GM12878 (cell line): ENCODE measurements at regions not wholly inside any gene's neighbourhood (a gene's known extent, or its start where the extent isn't known, plus 50 kb on each side); places are given as distances from the start of the nearest gene placed in this dataset.

Experiments used
- CBFB ChIP-seq: IDR thresholded peaks from 2 replicates; pipeline ENCODE4 v1.6.1; 2016; ENCODE audit warnings: antibody characterized with exemption, low read depth
- CBX3 ChIP-seq: fragments of 200-600 bp; sonication (generic); IDR thresholded peaks from 2 replicates; pipeline ENCODE4 v1.6.1; 2016; ENCODE audit warnings: low read depth, borderline replicate concordance
- CTCF ChIP-seq, 3 experiments: IDR thresholded peaks in 2 of 3; conservative IDR thresholded peaks in 1 of 3; 2 replicates each; pipeline ENCODE4 v1.5.1; 2011; ENCODE audit warnings: low read depth in 3 of 3, low read length in 3 of 3, mild to moderate bottlenecking in 3 of 3, control low read depth in 2 of 3, moderate library complexity in 2 of 3, inconsistent platforms in 1 of 3, mixed read lengths in 1 of 3; ENCODE audit not compliant: control insufficient read depth in 2 of 3, insufficient read depth in 1 of 3; ENCODE audit errors: extremely low read depth in 1 of 3
- EED ChIP-seq: sonication (generic); IDR thresholded peaks from 2 replicates; pipeline ENCODE4 v1.6.1; 2016; ENCODE audit warnings: antibody characterized with exemption, low read depth
- GATAD2B ChIP-seq: fragments of 450-650 bp; conservative IDR thresholded peaks from 2 replicates; pipeline ENCODE4 v1.6.1; 2017; ENCODE audit warnings: low read depth, mild to moderate bottlenecking, moderate library complexity
- LARP7 ChIP-seq: fragments of 450-650 bp; IDR thresholded peaks from 2 replicates; pipeline ENCODE4 v1.6.1; 2017; ENCODE audit warnings: mild to moderate bottlenecking
- MEF2A ChIP-seq: IDR thresholded peaks from 2 replicates; pipeline ENCODE4 v1.6.1; 2011; ENCODE audit warnings: low read depth, mild to moderate bottlenecking, low read length, moderate library complexity; ENCODE audit not compliant: insufficient read depth
- MTA3 ChIP-seq: IDR thresholded peaks from 2 replicates; pipeline ENCODE4 v1.6.1; 2012; ENCODE audit warnings: low read length, inconsistent platforms, borderline replicate concordance
- MYB ChIP-seq: fragments of 150-350 bp; IDR thresholded peaks from 2 replicates; pipeline ENCODE4 v1.6.1; 2014; ENCODE audit warnings: mild to moderate bottlenecking, low read depth, low read length, borderline replicate concordance
- POLR2AphosphoS5 ChIP-seq: IDR thresholded peaks from 2 replicates; pipeline ENCODE4 v1.6.1; 2011; ENCODE audit warnings: mild to moderate bottlenecking, low read length, inconsistent platforms
- POU2F2 ChIP-seq: IDR thresholded peaks from 3 replicates; pipeline ENCODE4 v1.6.1; 2011; ENCODE audit warnings: low read depth, mild to moderate bottlenecking, low read length, borderline replicate concordance
- RCOR1 ChIP-seq: conservative IDR thresholded peaks from 2 replicates; pipeline ENCODE4 v1.6.1; 2012; ENCODE audit warnings: low read depth, low read length, improper control_type of control experiment
- STAT3 ChIP-seq: IDR thresholded peaks from 2 replicates; pipeline ENCODE4 v1.6.1; 2011; ENCODE audit warnings: low read depth, low read length, improper control_type of control experiment
- TCF12 ChIP-seq: IDR thresholded peaks from 2 replicates; pipeline ENCODE4 v1.6.1; 2011; ENCODE audit warnings: low read depth, mild to moderate bottlenecking, low read length
- USF2 ChIP-seq: IDR thresholded peaks from 2 replicates; pipeline ENCODE4 v1.6.1; 2011; ENCODE audit warnings: low read depth, low read length, improper control_type of control experiment, borderline replicate concordance
- YY1 ChIP-seq: IDR thresholded peaks from 2 replicates; pipeline ENCODE4 v1.6.1; 2011; ENCODE audit warnings: low read depth, mild to moderate bottlenecking, low read length
- TF ChIP-seq, protein P1 (sequence below): fragments of 450-650 bp; formaldehyde crosslinking; IDR thresholded peaks from 2 replicates; pipeline ENCODE4 v1.4.0; 2022; ENCODE audit warnings: mild to moderate bottlenecking, moderate library complexity
- TF ChIP-seq, protein P2 (sequence below): fragments of 450-650 bp; conservative IDR thresholded peaks from 2 replicates; pipeline ENCODE4 v1.6.1; 2017; ENCODE audit warnings: mild to moderate bottlenecking, moderate library complexity

DNA sequence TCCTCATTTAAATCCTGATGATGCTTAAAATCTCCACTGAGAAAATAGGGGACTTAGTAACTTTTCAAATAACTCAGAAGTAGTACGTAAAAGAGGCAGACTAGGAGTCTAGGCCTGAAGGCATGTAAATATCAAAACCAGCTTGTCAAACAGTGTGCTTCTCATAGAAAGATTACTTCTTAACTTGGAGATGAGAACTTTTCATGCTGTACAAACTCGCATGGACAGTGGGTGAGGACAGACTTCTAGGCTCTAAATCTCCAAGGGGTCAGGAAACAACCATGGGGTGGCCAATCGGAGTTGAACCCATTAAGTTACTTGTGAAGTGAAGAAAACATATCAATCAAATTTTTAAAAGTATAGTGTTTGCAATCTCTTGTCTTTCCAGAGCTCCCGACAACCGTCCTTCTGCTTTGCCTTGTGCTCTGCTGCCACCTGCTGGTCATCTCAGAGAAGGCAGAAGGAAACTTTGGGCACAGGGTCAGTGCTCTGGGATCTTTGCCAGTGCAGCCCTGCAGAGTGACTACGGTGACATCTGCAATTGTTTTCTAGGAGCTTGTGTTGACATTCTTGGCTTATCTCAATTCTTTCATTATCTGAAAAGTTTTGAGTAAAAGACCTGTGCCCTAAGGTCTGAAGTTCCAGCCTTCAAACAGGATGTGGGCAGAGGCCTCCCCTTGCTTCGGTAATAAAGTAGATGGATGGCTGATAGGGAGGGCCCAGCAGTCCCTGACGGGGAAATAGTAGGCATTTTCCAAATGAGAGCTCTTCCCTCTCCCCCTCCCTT is 105.1 kb upstream of the PDE4B start (continued):
- TF ChIP-seq, protein P1, sequence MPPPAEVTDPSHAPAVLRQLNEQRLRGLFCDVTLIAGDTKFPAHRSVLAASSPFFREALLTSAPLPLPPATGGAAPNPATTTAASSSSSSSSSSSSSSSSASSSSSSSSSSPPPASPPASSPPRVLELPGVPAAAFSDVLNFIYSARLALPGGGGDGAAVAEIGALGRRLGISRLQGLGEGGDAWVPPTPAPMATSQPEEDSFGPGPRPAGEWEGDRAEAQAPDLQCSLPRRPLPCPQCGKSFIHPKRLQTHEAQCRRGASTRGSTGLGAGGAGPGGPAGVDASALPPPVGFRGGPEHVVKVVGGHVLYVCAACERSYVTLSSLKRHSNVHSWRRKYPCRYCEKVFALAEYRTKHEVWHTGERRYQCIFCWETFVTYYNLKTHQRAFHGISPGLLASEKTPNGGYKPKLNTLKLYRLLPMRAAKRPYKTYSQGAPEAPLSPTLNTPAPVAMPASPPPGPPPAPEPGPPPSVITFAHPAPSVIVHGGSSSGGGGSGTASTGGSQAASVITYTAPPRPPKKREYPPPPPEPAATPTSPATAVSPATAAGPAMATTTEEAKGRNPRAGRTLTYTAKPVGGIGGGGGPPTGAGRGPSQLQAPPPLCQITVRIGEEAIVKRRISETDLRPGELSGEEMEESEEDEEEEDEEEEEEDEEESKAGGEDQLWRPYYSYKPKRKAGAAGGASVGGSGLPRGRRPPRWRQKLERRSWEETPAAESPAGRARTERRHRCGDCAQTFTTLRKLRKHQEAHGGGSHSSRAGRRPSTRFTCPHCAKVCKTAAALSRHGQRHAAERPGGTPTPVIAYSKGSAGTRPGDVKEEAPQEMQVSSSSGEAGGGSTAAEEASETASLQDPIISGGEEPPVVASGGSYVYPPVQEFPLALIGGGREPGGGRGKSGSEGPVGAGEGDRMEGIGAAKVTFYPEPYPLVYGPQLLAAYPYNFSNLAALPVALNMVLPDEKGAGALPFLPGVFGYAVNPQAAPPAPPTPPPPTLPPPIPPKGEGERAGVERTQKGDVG = no peak
- no peak for TF ChIP-seq MTA3
- TF ChIP-seq YY1 = peak; percentile 49; the same call in 1 of the 2 replicates
- TF ChIP-seq USF2 = no peak
- TF ChIP-seq, protein P2, sequence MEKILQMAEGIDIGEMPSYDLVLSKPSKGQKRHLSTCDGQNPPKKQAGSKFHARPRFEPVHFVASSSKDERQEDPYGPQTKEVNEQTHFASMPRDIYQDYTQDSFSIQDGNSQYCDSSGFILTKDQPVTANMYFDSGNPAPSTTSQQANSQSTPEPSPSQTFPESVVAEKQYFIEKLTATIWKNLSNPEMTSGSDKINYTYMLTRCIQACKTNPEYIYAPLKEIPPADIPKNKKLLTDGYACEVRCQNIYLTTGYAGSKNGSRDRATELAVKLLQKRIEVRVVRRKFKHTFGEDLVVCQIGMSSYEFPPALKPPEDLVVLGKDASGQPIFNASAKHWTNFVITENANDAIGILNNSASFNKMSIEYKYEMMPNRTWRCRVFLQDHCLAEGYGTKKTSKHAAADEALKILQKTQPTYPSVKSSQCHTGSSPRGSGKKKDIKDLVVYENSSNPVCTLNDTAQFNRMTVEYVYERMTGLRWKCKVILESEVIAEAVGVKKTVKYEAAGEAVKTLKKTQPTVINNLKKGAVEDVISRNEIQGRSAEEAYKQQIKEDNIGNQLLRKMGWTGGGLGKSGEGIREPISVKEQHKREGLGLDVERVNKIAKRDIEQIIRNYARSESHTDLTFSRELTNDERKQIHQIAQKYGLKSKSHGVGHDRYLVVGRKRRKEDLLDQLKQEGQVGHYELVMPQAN = no peak
- TF ChIP-seq MYB = no peak
- TF ChIP-seq LARP7 = no peak
- no peak for TF ChIP-seq STAT3
- no peak for TF ChIP-seq TCF12
- TF ChIP-seq POU2F2 = no peak
- no peak for TF ChIP-seq CBX3
- no peak for TF ChIP-seq MEF2A
- no peak for TF ChIP-seq GATAD2B
- TF ChIP-seq POLR2AphosphoS5 = no peak
- no peak for TF ChIP-seq CBFB
- TF ChIP-seq EED = no peak
- TF ChIP-seq CTCF (IDR thresholded peaks at IDR 0.05 in 2 of 3, conservative IDR thresholded peaks at IDR 0.05 in 1 of 3; ENCODE audit: control insufficient read depth in 2 of 3, extremely low read depth in 1 of 3, insufficient read depth in 1 of 3, low read depth in 3 of 3, low read length in 3 of 3) = peak; percentile 84 to 87 (median 86)
- no peak for TF ChIP-seq RCOR1
